ENCODE measurements at regions not wholly inside any gene's neighbourhood (a gene's known extent, or its start where the extent isn't known, plus 50 kb on each side); places are given as distances from the start of the nearest gene placed in this dataset.
A peak's percentile ranks its signal among the peaks of the same experiment; 100 is the strongest.

- Histone ChIP-seq H2BK120ac (ENCODE audit: low read depth, low read length) (no peak overlapping the region), H3K36me3 (ENCODE audit: control insufficient read depth, insufficient read depth, low read length) (no peaks in the 10 kb centered on the region), H3K4me1 (ENCODE audit: control insufficient read depth, low read depth, low read length) (peaks cover 4% of the 10 kb centered on the region), H3K79me1 (ENCODE audit: low read length) (no peaks in the 10 kb centered on the region), H4K5ac (ENCODE audit: low read length) (no peak overlapping the region), H2AK5ac (ENCODE audit: low read length) (no peak overlapping the region), H2BK5ac (ENCODE audit: low read length) (no peak overlapping the region), H3K4me2 (ENCODE audit: low read length) (peak overlapping the region; percentile 15), H3K4me3 (ENCODE audit: low read length) (no peak overlapping the region), H3K4ac (ENCODE audit: low read depth, low read length) (no peak overlapping the region), H3K18ac (ENCODE audit: low read length) (no peak overlapping the region), H2BK15ac (replicated peaks; ENCODE audit: low read depth) (no peak overlapping the region), H3K23ac (ENCODE audit: low read length) (no peak overlapping the region), H3K27me3 (ENCODE audit: insufficient read depth, low read length, poor library complexity) (no peaks in the 10 kb centered on the region), H3K79me2 (ENCODE audit: control insufficient read depth, insufficient read depth, low read length) (no peaks in the 10 kb centered on the region), H3K56ac (ENCODE audit: low read length) (peak overlapping the region; percentile 57), H3K27ac (ENCODE audit: low read depth, low read length) (no peak overlapping the region), H3K9ac (ENCODE audit: low read length) (peak overlapping the region; percentile 48), H4K8ac (ENCODE audit: low read depth, low read length) (no peak overlapping the region)
- no CpG with 5 or more reads among the region's 4 CpGs for WGBS (ENCODE audit: extremely low coverage, insufficient coverage, low lambda C conversion rate)
- peak; percentile 86 for DNase-seq
Measured at GRCh38 chr2:56118474-56118873, 65.3 kb upstream of the CCDC85A start.

- H3K4me3 ChIP-seq (ENCODE audit: low read length) = no peak overlapping the region
- H3K4me2 ChIP-seq (ENCODE audit: low read length) = no peak overlapping the region
- WGBS (ENCODE audit: extremely low coverage, insufficient coverage, low lambda C conversion rate) = no CpG with 5 or more reads among the region's 1 CpG
- no peak overlapping the region for H3K4ac ChIP-seq (ENCODE audit: low read depth, low read length)
- H3K4me1 ChIP-seq (ENCODE audit: control insufficient read depth, low read depth, low read length) = peaks cover 4% of the 10 kb centered on the region
- no peak overlapping the region for H2BK120ac ChIP-seq (ENCODE audit: low read depth, low read length)
- H2AK5ac ChIP-seq (ENCODE audit: low read length) = no peak overlapping the region
- H3K18ac ChIP-seq (ENCODE audit: low read length) = no peak overlapping the region
- H3K79me1 ChIP-seq (ENCODE audit: low read length) = no peaks in the 10 kb centered on the region
- no peak overlapping the region for H4K5ac ChIP-seq (ENCODE audit: low read length)
- H3K9ac ChIP-seq (ENCODE audit: low read length) = no peak overlapping the region
- H3K36me3 ChIP-seq (ENCODE audit: control insufficient read depth, insufficient read depth, low read length) = no peaks in the 10 kb centered on the region
- H3K27ac ChIP-seq (ENCODE audit: low read depth, low read length) = no peak overlapping the region
- H3K56ac ChIP-seq (ENCODE audit: low read length) = no peak overlapping the region
- H2BK15ac ChIP-seq (replicated peaks; ENCODE audit: low read depth) = no peak overlapping the region
- H2BK5ac ChIP-seq (ENCODE audit: low read length) = no peak overlapping the region
- H3K27me3 ChIP-seq (ENCODE audit: insufficient read depth, low read length, poor library complexity) = no peaks in the 10 kb centered on the region
- no peak overlapping the region for H4K8ac ChIP-seq (ENCODE audit: low read depth, low read length)
- no peak overlapping the region for H3K23ac ChIP-seq (ENCODE audit: low read length)
- no peak for DNase-seq
- no peaks in the 10 kb centered on the region for H3K79me2 ChIP-seq (ENCODE audit: control insufficient read depth, insufficient read depth, low read length)
Measured at GRCh38 chr2:56121995-56122394, 61.8 kb upstream of the CCDC85A start.

- Histone ChIP-seq H4K5ac (ENCODE audit: low read length) (no peak overlapping the region), H3K4me3 (ENCODE audit: low read length) (no peak overlapping the region), H2BK120ac (ENCODE audit: low read depth, low read length) (no peak overlapping the region), H3K23ac (ENCODE audit: low read length) (no peak overlapping the region), H3K27ac (ENCODE audit: low read depth, low read length) (no peak overlapping the region), H3K4ac (ENCODE audit: low read depth, low read length) (no peak overlapping the region), H3K4me2 (ENCODE audit: low read length) (no peak overlapping the region), H2BK15ac (replicated peaks; ENCODE audit: low read depth) (no peak overlapping the region), H3K27me3 (ENCODE audit: insufficient read depth, low read length, poor library complexity) (no peaks in the 10 kb centered on the region), H2BK5ac (ENCODE audit: low read length) (no peak overlapping the region), H3K36me3 (ENCODE audit: control insufficient read depth, insufficient read depth, low read length) (no peaks in the 10 kb centered on the region), H3K79me2 (ENCODE audit: control insufficient read depth, insufficient read depth, low read length) (no peaks in the 10 kb centered on the region), H3K4me1 (ENCODE audit: control insufficient read depth, low read depth, low read length) (peaks cover 1% of the 10 kb centered on the region), H3K56ac (ENCODE audit: low read length) (no peak overlapping the region), H4K8ac (ENCODE audit: low read depth, low read length) (no peak overlapping the region), H3K18ac (ENCODE audit: low read length) (no peak overlapping the region), H3K79me1 (ENCODE audit: low read length) (no peaks in the 10 kb centered on the region), H2AK5ac (ENCODE audit: low read length) (no peak overlapping the region), H3K9ac (ENCODE audit: low read length) (no peak overlapping the region)
- DNase-seq = no peak
- WGBS (ENCODE audit: extremely low coverage, insufficient coverage, low lambda C conversion rate) = no CpG with 5 or more reads among the region's 1 CpG
Measured at GRCh38 chr2:56123538-56123937, 60.3 kb upstream of the CCDC85A start.

- Histone ChIP-seq H3K4me2 (ENCODE audit: low read length) (no peak overlapping the region), H2AK5ac (ENCODE audit: low read length) (no peak overlapping the region), H3K18ac (ENCODE audit: low read length) (no peak overlapping the region), H3K56ac (ENCODE audit: low read length) (no peak overlapping the region), H3K27me3 (ENCODE audit: insufficient read depth, low read length, poor library complexity) (no peaks in the 10 kb centered on the region), H3K9ac (ENCODE audit: low read length) (no peak overlapping the region), H3K36me3 (ENCODE audit: control insufficient read depth, insufficient read depth, low read length) (no peaks in the 10 kb centered on the region), H3K4ac (ENCODE audit: low read depth, low read length) (no peak overlapping the region), H3K27ac (ENCODE audit: low read depth, low read length) (no peak overlapping the region), H4K8ac (ENCODE audit: low read depth, low read length) (no peak overlapping the region), H3K79me1 (ENCODE audit: low read length) (no peaks in the 10 kb centered on the region), H4K5ac (ENCODE audit: low read length) (no peak overlapping the region), H2BK15ac (replicated peaks; ENCODE audit: low read depth) (no peak overlapping the region), H2BK5ac (ENCODE audit: low read length) (no peak overlapping the region), H3K4me1 (ENCODE audit: control insufficient read depth, low read depth, low read length) (no peaks in the 10 kb centered on the region), H3K79me2 (ENCODE audit: control insufficient read depth, insufficient read depth, low read length) (no peaks in the 10 kb centered on the region), H3K4me3 (ENCODE audit: low read length) (no peak overlapping the region), H3K23ac (ENCODE audit: low read length) (no peak overlapping the region), H2BK120ac (ENCODE audit: low read depth, low read length) (no peak overlapping the region)
- WGBS (ENCODE audit: extremely low coverage, insufficient coverage, low lambda C conversion rate) = no CpG with 5 or more reads among the region's 1 CpG
- no peak for DNase-seq
Measured at GRCh38 chr2:56127010-56127409, 56.8 kb upstream of the CCDC85A start.

GRCh38 chr2:56127463-56128152 is 56.2 kb upstream of the CCDC85A start:
- no CpG with 5 or more reads among the region's 6 CpGs for WGBS (ENCODE audit: extremely low coverage, insufficient coverage, low lambda C conversion rate)
- Histone ChIP-seq H3K79me2 (ENCODE audit: control insufficient read depth, insufficient read depth, low read length) (no peaks in the 10 kb centered on the region), H2BK120ac (ENCODE audit: low read depth, low read length) (no peak overlapping the region), H4K8ac (ENCODE audit: low read depth, low read length) (no peak overlapping the region), H3K9ac (ENCODE audit: low read length) (no peak overlapping the region), H3K36me3 (ENCODE audit: control insufficient read depth, insufficient read depth, low read length) (no peaks in the 10 kb centered on the region), H3K27me3 (ENCODE audit: insufficient read depth, low read length, poor library complexity) (no peaks in the 10 kb centered on the region), H3K18ac (ENCODE audit: low read length) (no peak overlapping the region), H4K5ac (ENCODE audit: low read length) (no peak overlapping the region), H3K79me1 (ENCODE audit: low read length) (no peaks in the 10 kb centered on the region), H3K4ac (ENCODE audit: low read depth, low read length) (no peak overlapping the region), H2AK5ac (ENCODE audit: low read length) (no peak overlapping the region), H2BK5ac (ENCODE audit: low read length) (no peak overlapping the region), H3K23ac (ENCODE audit: low read length) (no peak overlapping the region), H3K4me1 (ENCODE audit: control insufficient read depth, low read depth, low read length) (no peaks in the 10 kb centered on the region), H2BK15ac (replicated peaks; ENCODE audit: low read depth) (no peak overlapping the region), H3K4me2 (ENCODE audit: low read length) (no peak overlapping the region), H3K56ac (ENCODE audit: low read length) (no peak overlapping the region), H3K27ac (ENCODE audit: low read depth, low read length) (no peak overlapping the region), H3K4me3 (ENCODE audit: low read length) (no peak overlapping the region)
- DNase-seq = no peak

- H3K4me3 ChIP-seq (ENCODE audit: low read length) = no peak overlapping the region
- H3K27ac ChIP-seq (ENCODE audit: low read depth, low read length) = no peak overlapping the region
- WGBS (ENCODE audit: extremely low coverage, insufficient coverage, low lambda C conversion rate) = no CpG with 5 or more reads among the region's 3 CpGs
Measured at GRCh38 chr2:56128235-56128634, 55.6 kb upstream of the CCDC85A start.

More at GRCh38 chr2:56128235-56128634, 55.6 kb upstream of the CCDC85A start:
- no peaks in the 10 kb centered on the region for H3K36me3 ChIP-seq (ENCODE audit: control insufficient read depth, insufficient read depth, low read length)
- H3K79me1 ChIP-seq (ENCODE audit: low read length) = no peaks in the 10 kb centered on the region
- no peak overlapping the region for H2BK5ac ChIP-seq (ENCODE audit: low read length)
- no peak overlapping the region for H3K9ac ChIP-seq (ENCODE audit: low read length)
- H3K4me1 ChIP-seq (ENCODE audit: control insufficient read depth, low read depth, low read length) = no peaks in the 10 kb centered on the region
- DNase-seq = no peak
- no peak overlapping the region for H3K4me2 ChIP-seq (ENCODE audit: low read length)
- H3K27me3 ChIP-seq (ENCODE audit: insufficient read depth, low read length, poor library complexity) = no peaks in the 10 kb centered on the region
- no peak overlapping the region for H3K23ac ChIP-seq (ENCODE audit: low read length)
- H2BK120ac ChIP-seq (ENCODE audit: low read depth, low read length) = no peak overlapping the region
- H3K4ac ChIP-seq (ENCODE audit: low read depth, low read length) = no peak overlapping the region
- no peak overlapping the region for H2AK5ac ChIP-seq (ENCODE audit: low read length)
- H2BK15ac ChIP-seq (replicated peaks; ENCODE audit: low read depth) = no peak overlapping the region
- no peak overlapping the region for H4K5ac ChIP-seq (ENCODE audit: low read length)
- no peak overlapping the region for H4K8ac ChIP-seq (ENCODE audit: low read depth, low read length)
- no peaks in the 10 kb centered on the region for H3K79me2 ChIP-seq (ENCODE audit: control insufficient read depth, insufficient read depth, low read length)
- H3K56ac ChIP-seq (ENCODE audit: low read length) = no peak overlapping the region
- H3K18ac ChIP-seq (ENCODE audit: low read length) = no peak overlapping the region
